GM21723 (cell line): ENCODE measurements at regions not wholly inside any gene's neighbourhood (a gene's known extent, or its start where the extent isn't known, plus 50 kb on each side); places are given as distances from the start of the nearest gene placed in this dataset.
A peak's percentile ranks its signal among the peaks of the same experiment; 100 is the strongest.

ENCODE experiments used
- ATAC-seq: cut with Tn5 transposase; IDR thresholded peaks from one replicate; pipeline ENCODE4 v1.9.1; 2021; ENCODE audit warnings: mild to moderate bottlenecking, moderate library complexity; ENCODE audit not compliant: unreplicated experiment

DNA sequence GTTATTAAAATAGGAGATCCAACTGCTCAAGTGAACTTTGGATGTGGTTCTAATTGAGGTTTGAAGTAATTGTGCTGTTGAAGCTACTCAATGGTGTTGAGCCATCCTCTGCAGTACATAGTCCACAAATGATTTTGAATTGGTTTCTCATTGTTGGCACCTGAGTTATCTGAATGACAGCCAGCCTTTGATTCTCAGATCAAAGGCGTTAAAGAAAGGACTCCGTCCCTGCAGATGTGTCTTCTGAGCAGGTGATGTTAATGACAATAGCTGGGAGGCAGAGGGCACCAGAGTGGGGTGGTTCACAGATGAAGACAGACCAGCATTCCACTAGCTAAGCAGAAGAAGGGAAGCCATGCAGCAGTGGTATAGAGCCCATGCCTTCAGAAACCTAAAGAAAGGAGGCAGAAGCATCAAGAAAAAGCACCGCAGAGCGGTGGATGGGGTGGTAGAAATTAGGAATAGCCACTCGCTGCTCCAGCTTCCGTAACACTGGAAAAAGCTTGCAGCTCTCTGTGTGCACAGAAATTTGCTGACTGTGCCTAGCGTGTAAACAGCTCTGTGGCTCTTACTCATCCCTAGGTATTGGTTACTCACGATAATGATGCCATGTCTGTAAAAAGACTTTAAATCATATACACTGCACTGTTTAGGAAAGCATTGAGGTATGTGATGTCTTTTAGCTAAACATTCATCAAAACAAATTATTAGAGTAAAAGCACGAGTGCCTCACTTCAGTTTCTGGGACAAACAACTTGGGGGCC is 79.2 kb upstream of the CLCN4 start:
- ATAC-seq, result no peak

DNA sequence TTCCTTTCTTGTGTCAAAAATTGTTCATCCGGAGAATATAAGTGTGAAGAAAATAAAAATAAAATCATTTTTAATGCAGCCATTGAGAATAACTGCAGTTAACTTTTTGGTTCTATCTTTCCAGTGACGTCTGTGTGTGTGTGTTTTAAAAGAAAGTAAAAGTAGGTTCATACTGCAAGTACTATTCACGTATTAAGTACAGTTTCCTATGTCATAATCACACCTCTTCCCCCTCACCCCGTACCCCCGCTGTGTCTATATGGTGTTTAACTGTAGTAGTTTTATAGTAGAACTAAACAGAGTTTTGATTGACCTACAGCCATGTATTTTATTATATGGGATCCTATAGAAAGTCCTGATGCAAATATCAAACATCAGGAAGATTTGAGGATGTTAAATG is 78.5 kb upstream of the CLCN4 start:
- ATAC-seq, result no peak

DNA sequence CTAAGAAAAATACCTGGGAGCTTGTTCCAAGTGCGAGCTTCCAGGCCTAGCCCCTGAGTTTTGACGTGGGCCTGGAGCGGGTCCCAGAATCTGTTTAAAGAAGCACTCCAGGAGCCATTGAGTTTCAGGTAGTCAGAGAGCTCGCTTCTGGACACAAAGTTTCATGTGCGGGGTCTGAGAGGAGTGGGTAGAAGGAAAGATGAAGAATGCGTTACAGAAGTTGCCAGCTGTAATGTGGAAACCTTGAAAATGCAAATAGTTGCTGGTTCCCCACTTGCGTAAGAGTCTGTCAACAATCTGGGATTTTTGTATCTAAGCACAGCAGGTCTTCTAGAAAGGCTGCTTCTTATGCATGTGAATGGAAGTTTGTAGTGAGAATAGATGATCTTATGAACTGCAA is 77.5 kb upstream of the CLCN4 start:
- no peak for ATAC-seq

DNA sequence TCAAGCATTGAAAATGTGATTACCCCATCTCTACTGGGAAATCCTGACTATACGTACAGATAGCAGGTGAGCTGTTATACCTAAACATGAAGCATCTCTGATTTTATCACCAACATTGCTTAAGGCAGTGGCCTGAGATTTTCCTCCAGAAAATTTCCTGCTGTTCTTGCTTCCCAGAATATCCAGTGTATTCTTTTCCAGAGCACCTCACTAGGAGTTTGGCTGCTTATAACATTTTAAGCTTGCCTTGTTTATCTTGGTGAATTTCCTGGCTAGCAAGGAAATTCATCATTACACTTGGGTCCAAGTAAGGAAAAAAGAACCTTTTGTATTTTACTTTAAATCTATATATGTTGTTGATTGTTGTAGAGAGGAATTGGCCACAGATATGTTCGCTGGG is 73.0 kb upstream of the CLCN4 start:
- ATAC-seq, result no peak

DNA sequence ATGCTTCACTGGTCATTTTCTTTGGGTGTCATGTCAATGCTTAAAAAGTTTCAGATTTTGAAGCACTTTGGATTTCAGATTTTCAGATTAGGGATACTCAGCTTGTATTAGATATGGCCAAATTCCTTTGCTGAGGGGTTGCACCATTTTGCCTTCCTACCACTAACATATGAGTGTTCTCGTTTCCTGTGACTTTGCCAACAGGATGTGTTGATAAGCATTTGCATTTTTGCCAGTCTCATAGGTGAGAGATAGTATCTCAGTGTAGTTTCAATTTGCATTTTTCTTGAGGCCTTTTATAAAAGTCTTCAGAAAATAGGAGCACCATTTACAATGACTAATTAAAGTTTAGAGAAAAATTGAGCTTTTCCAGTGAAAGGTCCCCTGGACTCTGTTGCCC is 71.6 kb upstream of the CLCN4 start:
- ATAC-seq, result no peak

DNA sequence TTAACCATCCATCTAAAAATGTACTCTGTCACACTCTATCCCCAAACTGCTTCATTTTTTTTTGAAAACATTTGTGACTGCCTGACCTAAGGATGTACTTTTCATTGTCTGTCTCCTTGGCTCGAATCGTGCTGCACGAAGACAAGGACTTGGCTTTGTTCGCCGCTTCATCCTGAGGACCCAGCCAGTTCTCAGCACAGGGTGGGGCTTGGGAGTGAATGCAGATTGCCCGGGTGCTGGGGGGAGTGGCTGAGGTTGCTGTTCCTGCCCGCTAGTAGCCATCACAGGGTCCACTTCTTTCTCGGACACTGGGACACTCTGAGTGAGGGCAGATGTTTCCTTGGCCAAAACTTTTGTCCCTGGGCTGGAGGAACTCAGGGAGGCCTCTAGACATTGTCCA is 70.1 kb upstream of the CLCN4 start:
- no peak for ATAC-seq

DNA sequence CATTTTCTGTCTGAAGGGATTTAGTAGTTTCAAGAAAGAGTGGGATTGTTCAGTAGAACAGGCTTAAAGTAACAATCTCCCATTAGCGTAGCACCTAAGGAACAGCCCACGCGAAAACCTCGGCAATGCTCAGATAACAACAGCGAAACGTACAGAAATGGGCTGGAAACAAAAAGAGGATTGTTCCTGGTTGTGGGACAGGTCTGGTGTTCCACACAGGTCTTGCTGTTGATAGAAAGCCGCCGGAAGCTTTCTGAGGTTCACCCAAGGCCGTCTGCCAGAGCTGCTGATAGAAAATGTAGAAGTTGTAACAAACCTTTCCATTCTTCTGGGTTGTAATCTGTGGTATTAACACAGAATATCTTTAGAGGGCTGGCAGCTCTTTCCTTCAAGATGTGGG is 69.4 kb upstream of the CLCN4 start:
- no peak for ATAC-seq

DNA sequence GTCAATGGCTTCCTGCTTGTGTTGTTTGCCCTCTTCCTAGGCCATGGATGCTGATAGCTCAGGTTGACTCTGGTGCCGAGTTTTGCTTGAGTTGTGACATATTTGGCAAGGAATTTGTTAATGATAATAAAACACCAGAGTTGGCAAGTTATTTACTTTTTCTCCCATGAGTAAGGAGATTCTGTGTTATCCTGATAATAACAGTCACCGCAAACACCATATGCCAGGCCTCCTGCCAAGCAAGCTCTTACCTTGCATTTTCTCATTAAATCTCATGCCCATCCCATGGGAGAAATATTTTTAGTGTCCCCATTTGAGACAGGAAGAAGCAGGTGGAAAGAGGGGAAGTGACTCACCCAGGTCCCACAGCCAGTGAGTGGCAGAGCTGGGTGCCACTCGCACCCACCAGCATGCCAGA is 67.4 kb upstream of the CLCN4 start:
- no peak for ATAC-seq

DNA sequence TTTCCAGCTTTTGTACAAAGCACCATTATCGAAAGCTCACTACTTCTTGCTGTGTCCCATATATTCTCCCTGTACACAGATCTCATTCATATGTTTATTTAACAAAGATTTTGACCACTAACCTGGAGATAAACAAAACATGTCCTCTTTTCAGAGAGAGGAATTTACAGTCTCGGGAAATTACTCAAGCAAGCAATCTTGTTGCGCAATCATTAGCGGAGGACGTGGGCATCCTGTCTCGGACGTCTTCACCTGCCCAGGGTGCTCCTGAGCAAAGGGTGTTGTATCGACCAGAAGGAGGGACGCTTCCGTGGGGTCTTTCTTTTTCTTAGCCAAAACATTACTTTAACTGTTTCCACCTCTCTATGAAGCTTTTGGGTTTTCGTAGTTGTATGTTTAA is 66.5 kb upstream of the CLCN4 start:
- no peak for ATAC-seq

DNA sequence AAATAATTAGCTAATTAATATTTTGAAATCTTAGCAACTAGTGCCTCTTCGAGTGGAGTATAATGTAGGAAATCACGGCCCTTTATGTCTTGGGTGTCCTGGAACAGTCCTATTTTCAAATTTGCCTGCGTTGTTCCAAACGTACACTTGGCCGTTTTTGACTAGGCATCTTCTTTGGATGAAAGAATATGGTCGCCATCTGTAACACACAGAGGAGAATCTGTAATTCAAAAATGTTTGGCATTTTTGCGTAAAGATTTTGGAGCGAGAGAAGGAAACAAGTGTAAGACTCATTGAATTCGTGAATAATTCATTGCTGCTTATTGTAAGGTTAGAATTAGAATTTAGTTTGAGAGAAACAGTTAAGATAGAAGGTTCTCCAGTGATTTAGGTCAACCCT is 61.5 kb upstream of the CLCN4 start:
- no peak for ATAC-seq

DNA sequence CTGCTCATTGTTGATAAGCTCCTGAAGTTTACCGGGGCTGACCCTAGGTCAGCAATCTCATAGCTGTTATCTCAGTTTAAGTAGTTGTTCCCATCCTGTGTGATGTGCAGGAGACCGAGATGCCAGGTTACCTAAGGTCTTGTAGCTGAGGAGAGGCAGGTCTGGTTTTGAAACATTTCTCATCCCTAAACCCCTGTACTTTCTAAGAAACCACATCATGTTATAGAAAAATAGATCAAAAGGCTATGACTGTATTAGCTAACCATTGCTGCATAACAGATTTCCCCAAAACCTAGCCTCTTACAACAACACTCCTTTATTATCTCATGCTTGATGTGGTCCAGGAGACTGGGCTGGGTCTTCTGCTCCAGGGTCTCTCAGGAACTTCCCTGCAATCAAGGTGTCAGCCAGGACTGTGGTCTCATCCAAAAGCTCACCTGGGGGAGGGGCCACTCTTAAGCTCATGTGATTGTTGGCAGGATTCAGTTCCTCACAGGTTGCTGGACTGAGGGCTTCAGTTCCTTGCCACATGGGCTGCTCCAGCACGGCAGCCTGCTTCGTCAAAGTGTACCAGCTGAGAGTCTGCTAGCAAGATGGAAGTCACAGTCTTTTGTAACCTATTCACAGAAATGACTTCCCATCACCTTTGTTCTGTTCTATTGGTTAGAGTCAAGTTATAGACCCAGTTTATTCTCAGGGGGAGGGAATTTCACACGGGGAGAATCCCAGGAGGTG is 60.9 kb upstream of the CLCN4 start:
- no peak for ATAC-seq

DNA sequence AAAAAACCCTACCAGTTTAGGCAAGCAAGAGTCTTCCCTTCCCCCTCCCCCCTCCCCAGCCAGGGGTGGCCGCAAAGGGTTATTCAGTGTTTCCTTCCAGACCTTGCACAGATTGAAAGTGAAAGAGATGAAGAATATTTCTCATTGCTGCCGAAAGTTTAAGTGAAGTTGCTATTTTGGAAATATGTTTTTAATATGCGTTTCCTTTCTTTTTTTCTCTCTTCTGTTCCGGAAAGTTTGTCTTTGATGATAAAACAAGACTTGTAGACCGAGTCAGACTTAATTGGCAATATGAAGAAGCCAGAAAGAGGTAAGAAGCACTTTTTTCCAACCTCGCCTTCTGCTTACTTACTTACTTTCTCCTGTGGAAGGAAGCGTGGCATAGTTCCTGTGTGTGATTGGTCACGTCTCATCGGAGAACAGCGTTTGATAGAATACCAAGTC is 58.5 kb upstream of the CLCN4 start:
- peak; percentile 89 for ATAC-seq

DNA sequence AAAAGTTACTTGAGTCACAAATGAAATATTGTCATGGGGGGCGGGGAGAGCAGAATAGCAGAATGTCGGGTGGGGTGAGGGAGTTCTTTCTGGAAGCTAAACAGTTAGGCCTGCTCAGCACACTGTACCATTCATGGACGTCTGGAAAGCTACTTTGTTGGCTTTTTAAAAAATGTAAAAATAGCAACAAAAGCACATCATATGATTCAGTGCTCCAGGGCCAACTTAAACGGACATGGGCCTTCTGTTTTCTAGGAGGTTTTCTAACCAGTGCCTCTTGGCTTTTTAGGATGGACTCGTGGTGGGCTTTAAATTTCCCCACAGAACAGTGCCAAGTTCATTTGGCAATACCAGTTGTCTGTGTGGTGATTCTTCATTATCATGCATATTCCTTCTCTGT is 57.4 kb upstream of the CLCN4 start:
- no peak for ATAC-seq

DNA sequence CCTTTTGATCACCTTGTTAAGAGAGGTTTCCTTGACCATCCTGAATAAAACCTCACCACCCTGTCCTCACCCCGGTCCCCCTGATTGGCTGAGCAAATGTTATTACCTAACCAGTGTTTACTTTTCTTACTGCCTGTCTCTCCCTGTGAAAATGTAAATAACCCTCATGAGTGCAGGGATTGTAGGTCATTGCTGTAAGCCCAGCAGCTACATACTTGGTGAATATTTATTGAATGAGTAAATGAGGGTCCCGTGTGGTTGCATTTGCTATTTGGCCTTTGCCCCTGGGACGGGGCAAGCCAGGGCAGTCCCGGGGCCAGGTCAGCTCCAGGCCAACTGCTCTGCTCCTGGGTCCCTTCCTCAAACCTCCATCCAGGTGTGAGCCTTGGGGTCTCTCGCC is 55.5 kb upstream of the CLCN4 start:
- no peak for ATAC-seq

DNA sequence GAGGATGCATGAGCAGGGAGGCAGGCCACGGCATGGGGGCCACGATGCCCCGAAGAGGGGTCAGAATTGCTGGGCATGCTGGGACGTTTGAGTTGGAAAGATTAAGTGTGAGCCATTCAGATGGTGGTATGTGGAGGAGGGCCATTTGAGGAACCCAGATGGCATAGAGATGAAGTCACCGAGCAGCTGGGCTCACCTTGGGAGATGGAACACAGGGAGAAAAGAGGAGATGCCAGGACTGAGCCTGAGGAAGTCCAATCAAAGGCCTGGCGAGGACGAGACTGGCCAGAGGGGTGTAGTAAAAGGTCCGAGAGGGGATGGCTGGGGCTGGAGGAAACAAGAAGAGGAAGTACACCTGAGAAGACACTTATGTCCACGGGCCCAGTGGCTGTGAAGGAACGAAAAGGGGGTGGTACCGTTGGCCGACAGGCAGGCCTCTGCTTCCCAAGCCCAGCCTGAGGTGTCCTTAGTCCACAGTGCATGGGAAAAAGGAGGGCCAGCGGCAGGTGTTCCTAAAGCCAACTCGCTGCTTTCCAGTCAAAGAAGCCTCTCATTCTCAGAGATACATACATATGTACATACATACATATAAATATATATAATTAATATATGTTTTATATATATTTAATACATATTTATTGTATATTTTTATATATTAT is 54.6 kb upstream of the CLCN4 start:
- ATAC-seq, result no peak

DNA sequence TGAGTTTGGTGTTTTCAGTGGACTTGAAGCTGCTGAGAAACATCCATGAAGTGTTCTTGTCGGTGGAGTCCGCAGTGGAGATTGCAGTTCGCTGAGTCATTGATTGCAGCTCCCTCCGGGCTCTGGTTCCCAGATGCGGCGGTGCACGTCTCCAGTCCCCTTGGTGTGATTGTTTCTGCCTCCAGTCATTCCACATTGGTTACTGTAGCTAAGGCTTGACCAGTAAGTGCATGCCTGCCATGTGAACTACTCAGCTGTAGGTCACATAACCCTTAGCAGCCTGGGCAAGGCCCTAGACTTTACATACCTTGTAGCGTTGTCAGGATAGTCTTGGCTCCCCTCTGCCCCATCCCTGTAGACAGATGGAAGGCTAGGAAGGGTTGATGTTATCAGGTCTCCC is 53.8 kb upstream of the CLCN4 start:
- no peak for ATAC-seq

DNA sequence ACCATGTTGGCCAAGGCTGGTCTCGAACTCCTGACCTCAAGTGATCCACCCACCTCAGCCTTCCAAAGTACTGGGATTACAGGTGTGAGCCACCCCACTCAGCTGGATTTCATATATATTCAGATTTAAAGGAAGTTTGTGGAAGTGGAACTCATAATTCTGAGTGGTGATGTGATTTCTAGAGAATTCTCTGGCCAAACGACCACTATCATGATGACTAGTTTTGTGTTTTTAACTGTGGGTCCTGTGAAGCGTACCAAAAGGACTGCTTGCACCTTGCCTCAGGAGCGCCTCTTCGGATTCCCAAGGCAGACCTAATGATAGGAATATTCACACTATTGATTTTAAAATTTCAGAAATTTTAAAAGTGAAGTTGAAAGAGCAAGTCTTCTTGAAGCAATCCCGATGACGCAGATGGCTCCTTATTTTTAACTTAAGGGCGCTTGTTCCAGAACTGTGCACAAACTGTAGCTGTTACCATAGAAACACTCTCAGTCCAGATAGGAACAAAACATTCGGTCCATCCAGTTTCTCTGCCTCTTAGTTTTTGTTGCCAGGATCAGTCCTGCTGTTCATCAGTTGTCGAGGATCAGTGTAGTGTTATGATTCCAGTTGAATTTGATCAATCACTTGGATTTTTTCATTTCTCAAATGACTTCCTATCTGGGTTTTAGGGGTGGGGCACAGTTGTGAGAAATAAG is 51.7 kb upstream of the CLCN4 start:
- no peak for ATAC-seq

DNA sequence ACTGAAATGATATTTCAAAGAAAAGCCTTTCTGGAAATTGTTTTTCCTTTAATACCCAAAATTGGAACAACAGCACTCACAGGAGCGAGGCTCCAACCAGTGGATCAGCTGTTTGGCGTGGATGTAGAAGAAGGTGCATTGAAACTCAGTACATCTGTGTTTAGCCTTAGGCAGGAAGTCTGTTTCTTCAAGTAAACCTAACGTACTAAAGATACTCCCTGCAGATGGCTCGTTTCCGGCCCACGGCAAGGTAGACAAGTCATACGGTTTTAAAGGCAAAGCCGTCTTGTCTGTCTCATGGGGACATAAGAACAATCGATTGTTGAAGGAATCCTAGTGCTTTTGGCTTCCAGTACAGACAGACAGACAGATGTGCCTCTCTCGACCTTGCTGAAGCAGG is 50.0 kb upstream of the CLCN4 start:
- ATAC-seq, result peak; percentile 56
